GM12874 (cell line): ENCODE measurements at regions not wholly inside any gene's neighbourhood (a gene's known extent, or its start where the extent isn't known, plus 50 kb on each side); places are given as distances from the start of the nearest gene placed in this dataset.

Source experiments
- CTCF ChIP-seq: IDR thresholded peaks from 2 replicates; pipeline ENCODE4 v1.5.1; 2011; ENCODE audit warnings: low read depth, mild to moderate bottlenecking, control low read depth, low read length, moderate library complexity; ENCODE audit not compliant: insufficient read depth

DNA sequence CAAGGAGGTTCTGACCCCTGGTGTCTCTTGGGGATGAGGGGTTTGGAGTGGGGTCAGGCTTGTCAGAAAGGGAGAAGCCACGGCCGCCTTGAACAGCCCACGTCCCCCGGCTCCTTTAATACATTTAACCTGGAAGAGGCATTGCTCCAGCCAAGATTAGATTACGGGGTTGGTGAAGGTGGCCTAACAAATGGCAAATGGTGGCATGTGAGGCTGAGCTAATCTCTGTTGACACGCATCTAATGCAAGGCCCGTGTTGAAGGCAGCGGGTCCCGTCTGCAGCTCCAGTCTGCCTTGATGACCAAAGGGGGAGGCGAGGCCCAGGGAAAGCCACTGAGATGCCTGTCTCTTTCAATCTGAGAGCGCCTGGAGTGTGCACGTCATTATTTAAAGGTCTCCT is 673.7 kb upstream of the TBX3 start:
- TF ChIP-seq CTCF = no peak

DNA sequence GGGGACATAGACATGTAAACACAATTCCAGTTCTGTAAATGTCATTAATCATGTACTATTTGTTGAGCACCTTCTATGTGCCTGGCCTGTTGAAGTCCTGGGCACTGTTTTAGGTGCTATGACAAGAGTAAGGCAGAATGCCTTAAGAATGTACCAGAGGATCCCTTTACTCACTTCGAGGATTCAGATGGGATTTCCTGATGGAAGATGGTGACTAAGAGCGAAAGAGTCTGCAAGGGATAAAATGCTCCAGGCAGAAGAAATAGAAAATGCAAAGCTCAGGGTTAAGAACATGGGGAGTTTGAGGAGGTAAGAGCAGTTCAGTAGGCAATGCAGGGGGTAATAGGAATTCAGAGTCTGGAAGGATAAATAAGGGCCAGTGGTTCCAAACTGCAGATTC is 671.3 kb upstream of the TBX3 start:
- no peak for TF ChIP-seq CTCF

- no peak for TF ChIP-seq CTCF
Measured at GRCh38 chr12:115354007-115354890, 670.3 kb upstream of the TBX3 start.

- TF ChIP-seq CTCF = no peak
Measured at GRCh38 chr12:115353467-115353866, 669.5 kb upstream of the TBX3 start.

GRCh38 chr12:115351514-115352077 is 667.6 kb upstream of the TBX3 start:
- TF ChIP-seq CTCF = no peak

DNA sequence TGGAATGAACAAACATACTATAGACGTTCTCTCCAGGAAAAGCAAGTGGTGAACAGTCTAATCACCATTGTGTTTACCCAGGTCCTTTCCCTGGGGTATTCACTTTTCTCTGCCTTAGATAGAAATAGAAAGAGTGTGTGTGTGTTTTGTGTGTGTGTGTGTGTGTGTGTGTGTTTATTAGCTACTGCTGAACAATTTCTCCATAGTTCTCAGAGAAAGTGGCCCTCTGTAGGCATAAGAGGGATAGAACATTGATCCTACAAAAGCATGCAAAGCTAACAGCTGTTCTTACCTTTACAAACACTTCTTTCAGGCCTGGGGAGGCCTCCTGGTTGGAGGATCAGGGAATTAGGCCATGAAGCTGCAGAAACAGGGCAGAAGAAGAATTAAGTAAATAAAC is 665.7 kb upstream of the TBX3 start:
- no peak for TF ChIP-seq CTCF

DNA sequence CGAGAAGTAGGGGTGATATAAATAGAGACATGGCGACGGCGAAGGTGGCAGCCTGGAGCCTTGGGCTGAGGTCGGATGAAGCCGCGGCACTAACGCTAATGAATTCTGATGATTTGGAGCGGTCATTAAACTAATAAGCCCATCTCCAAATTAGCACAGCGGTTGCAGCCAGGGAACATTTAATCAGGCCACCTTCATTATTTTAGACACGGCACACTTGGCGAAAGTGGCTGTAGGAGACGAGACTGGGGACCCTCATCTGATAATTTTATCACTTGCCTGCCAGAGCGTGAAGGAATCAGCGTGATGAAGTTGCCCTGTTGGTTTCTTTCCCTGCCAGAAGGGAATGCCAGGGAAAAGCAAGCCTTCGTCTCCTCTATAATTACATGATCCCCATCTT is 664.3 kb upstream of the TBX3 start:
- no peak for TF ChIP-seq CTCF
